ENCODE measurements at regions not wholly inside any gene's neighbourhood (a gene's known extent, or its start where the extent isn't known, plus 50 kb on each side); places are given as distances from the start of the nearest gene placed in this dataset.

- in situ Hi-C loops (cut with HindIII; ENCODE audit: low pct_ligation_motif_present, low sequenced_read_pairs) = no loop called here
- Histone ChIP-seq H3K4me3 (ENCODE audit: low read depth, low read length) (no peak overlapping the region), H3K27ac (no peak overlapping the region), H3K36me3 (replicated peaks) (no peaks in the 10 kb centered on the region), H3K27me3 (replicated peaks) (no peaks in the 10 kb centered on the region)
- no peak for DNase-seq
- TF ChIP-seq CTCF (IDR thresholded peaks at IDR 0.05; ENCODE audit: low read depth, low read length, missing control alignments) = no peak
Measured at GRCh38 chr5:2669913-2670312, 81.6 kb downstream of the IRX2 start.

GRCh38 chr5:2669259-2669658 is 82.2 kb downstream of the IRX2 start:
- Histone ChIP-seq H3K36me3 (replicated peaks) (no peaks in the 10 kb centered on the region), H3K27ac (no peak overlapping the region), H3K27me3 (replicated peaks) (no peaks in the 10 kb centered on the region), H3K4me3 (ENCODE audit: low read depth, low read length) (no peak overlapping the region)
- no peak for DNase-seq
- TF ChIP-seq CTCF (IDR thresholded peaks at IDR 0.05; ENCODE audit: low read depth, low read length, missing control alignments) = no peak
- in situ Hi-C loops (cut with HindIII; ENCODE audit: low pct_ligation_motif_present, low sequenced_read_pairs) = no loop called here

GRCh38 chr5:2666081-2666480 is 85.4 kb downstream of the IRX2 start:
- Histone ChIP-seq H3K27ac (no peak overlapping the region), H3K4me3 (ENCODE audit: low read depth, low read length) (no peak overlapping the region), H3K27me3 (replicated peaks) (no peaks in the 10 kb centered on the region), H3K36me3 (replicated peaks) (no peaks in the 10 kb centered on the region)
- DNase-seq = no peak
- in situ Hi-C loops (cut with HindIII; ENCODE audit: low pct_ligation_motif_present, low sequenced_read_pairs) = no loop called here
- TF ChIP-seq CTCF (IDR thresholded peaks at IDR 0.05; ENCODE audit: low read depth, low read length, missing control alignments) = no peak

GRCh38 chr5:2663489-2663888 is 88.0 kb downstream of the IRX2 start:
- no peak for DNase-seq
- H3K4me3 ChIP-seq (ENCODE audit: low read depth, low read length) = no peak overlapping the region
- in situ Hi-C loops (cut with HindIII; ENCODE audit: low pct_ligation_motif_present, low sequenced_read_pairs) = no loop called here
- H3K27ac ChIP-seq = no peak overlapping the region
- H3K27me3 ChIP-seq (replicated peaks) = no peaks in the 10 kb centered on the region
- TF ChIP-seq CTCF (IDR thresholded peaks at IDR 0.05; ENCODE audit: low read depth, low read length, missing control alignments) = no peak
- no peaks in the 10 kb centered on the region for H3K36me3 ChIP-seq (replicated peaks)

- in situ Hi-C loops (cut with HindIII; ENCODE audit: low pct_ligation_motif_present, low sequenced_read_pairs) = no loop called here
- Histone ChIP-seq H3K27ac (no peak overlapping the region), H3K4me3 (ENCODE audit: low read depth, low read length) (no peak overlapping the region), H3K27me3 (replicated peaks) (no peaks in the 10 kb centered on the region), H3K36me3 (replicated peaks) (no peaks in the 10 kb centered on the region)
- TF ChIP-seq CTCF (IDR thresholded peaks at IDR 0.05; ENCODE audit: low read depth, low read length, missing control alignments) = no peak
- DNase-seq = no peak
Measured at GRCh38 chr5:2660315-2660714, 91.2 kb downstream of the IRX2 start.

GRCh38 chr5:2658881-2659470 is 92.5 kb downstream of the IRX2 start:
- no peak for DNase-seq
- Histone ChIP-seq H3K36me3 (replicated peaks) (no peaks in the 10 kb centered on the region), H3K27me3 (replicated peaks) (no peaks in the 10 kb centered on the region), H3K27ac (no peak overlapping the region), H3K4me3 (ENCODE audit: low read depth, low read length) (no peak overlapping the region)
- TF ChIP-seq CTCF (IDR thresholded peaks at IDR 0.05; ENCODE audit: low read depth, low read length, missing control alignments) = no peak
- in situ Hi-C loops (cut with HindIII; ENCODE audit: low pct_ligation_motif_present, low sequenced_read_pairs) = no loop called here

All from brain microvascular endothelial cell (primary cell).